C4-2B (cell line): ENCODE measurements at regions not wholly inside any gene's neighbourhood (a gene's known extent, or its start where the extent isn't known, plus 50 kb on each side); places are given as distances from the start of the nearest gene placed in this dataset.

Experiments
- ZFX ChIP-seq: fragments of 450-650 bp; IDR thresholded peaks from 2 replicates; pipeline ENCODE4 v1.6.1; 2017
- TF ChIP-seq, protein P1 (sequence below): fragments of 450-650 bp; conservative IDR thresholded peaks from 2 replicates; pipeline ENCODE4 v1.5.1; 2017; ENCODE audit warnings: mild to moderate bottlenecking

GRCh38 chrX:55335296-55335695 lies 70.6 kb upstream of the PAGE3 start:
- TF ChIP-seq, protein P1, sequence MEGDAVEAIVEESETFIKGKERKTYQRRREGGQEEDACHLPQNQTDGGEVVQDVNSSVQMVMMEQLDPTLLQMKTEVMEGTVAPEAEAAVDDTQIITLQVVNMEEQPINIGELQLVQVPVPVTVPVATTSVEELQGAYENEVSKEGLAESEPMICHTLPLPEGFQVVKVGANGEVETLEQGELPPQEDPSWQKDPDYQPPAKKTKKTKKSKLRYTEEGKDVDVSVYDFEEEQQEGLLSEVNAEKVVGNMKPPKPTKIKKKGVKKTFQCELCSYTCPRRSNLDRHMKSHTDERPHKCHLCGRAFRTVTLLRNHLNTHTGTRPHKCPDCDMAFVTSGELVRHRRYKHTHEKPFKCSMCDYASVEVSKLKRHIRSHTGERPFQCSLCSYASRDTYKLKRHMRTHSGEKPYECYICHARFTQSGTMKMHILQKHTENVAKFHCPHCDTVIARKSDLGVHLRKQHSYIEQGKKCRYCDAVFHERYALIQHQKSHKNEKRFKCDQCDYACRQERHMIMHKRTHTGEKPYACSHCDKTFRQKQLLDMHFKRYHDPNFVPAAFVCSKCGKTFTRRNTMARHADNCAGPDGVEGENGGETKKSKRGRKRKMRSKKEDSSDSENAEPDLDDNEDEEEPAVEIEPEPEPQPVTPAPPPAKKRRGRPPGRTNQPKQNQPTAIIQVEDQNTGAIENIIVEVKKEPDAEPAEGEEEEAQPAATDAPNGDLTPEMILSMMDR = no peak
- TF ChIP-seq ZFX = no peak
